GM23248 (cell line): ENCODE measurements at regions not wholly inside any gene's neighbourhood (a gene's known extent, or its start where the extent isn't known, plus 50 kb on each side); places are given as distances from the start of the nearest gene placed in this dataset.

Experiments used
- EZH2 ChIP-seq: fragments of 200-600 bp; sonication (generic); IDR thresholded peaks from 2 replicates; pipeline ENCODE4 v1.6.1; 2018; ENCODE audit warnings: antibody characterized with exemption, mild to moderate bottlenecking; ENCODE audit not compliant: insufficient read depth, poor library complexity, severe bottlenecking
- EZH2phosphoT487 ChIP-seq: fragments of 200-600 bp; sonication (generic); IDR thresholded peaks from 2 replicates; pipeline ENCODE4 v1.6.1; 2018; ENCODE audit warnings: antibody characterized with exemption, moderate library complexity, mild to moderate bottlenecking, low read depth; ENCODE audit not compliant: insufficient read depth

GRCh38 chrX:5829469-5829868, 399.2 kb downstream of the NLGN4X start:
- TF ChIP-seq EZH2 = no peak
- TF ChIP-seq EZH2phosphoT487 = no peak
